NB4 (cell line): ENCODE measurements at regions not wholly inside any gene's neighbourhood (a gene's known extent, or its start where the extent isn't known, plus 50 kb on each side); places are given as distances from the start of the nearest gene placed in this dataset.

ENCODE experiments used
- CTCF ChIP-seq: IDR thresholded peaks from one replicate; pipeline ENCODE4 v1.5.1; 2012; ENCODE audit warnings: low read depth, low read length
- MAX ChIP-seq: IDR thresholded peaks from 2 replicates; pipeline ENCODE4 v1.6.1; 2011; ENCODE audit warnings: low read depth, low read length
- POLR2A ChIP-seq: IDR thresholded peaks from 2 replicates; pipeline ENCODE4 v1.6.1; 2011; ENCODE audit warnings: mild to moderate bottlenecking; ENCODE audit not compliant: insufficient read length; ENCODE audit errors: extremely low read depth

DNA sequence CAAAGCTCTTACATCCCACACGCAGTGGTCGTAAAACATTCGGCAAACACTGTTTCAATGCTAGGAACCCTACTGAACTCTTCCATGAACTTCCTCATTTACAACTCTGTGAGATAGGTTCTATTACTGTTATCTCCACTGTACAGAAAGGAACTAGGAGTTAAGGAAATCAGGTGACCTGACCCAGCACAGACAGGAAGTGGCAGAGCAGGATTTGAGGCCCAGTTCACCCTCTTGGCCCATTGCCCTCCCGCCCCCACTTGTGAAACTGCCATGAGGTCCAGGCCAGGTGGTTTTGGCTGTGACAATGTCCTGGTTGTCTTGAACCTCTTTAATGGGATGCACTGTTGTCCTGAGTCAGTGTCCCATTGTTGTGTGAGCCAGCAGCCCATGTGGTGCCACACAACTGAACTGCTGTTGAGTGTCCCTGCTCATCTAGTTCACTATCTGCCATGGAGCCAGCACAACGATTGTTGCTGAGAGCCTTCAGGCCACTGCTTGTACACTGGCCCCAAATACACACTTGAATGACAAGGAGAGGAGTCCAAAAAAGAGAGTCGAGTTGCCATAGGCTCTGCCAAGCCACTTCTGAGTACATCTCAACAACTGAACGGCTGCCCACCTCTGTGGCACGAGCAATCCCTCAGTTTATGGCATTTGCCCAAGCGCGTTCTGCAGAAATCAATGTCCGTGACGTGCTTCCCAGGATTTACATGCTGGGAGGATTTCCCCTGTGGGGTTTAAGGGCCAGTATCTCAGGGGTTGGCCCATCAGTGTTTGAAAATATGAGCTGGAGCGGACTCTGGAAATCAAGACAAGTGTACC is 484.6 kb downstream of the TSHZ3 start:
- TF ChIP-seq CTCF (no peak), POLR2A (no peak), MAX (no peak)
